Astrocyte (in vitro differentiated cells and primary cell): ENCODE measurements at regions not wholly inside any gene's neighbourhood (a gene's known extent, or its start where the extent isn't known, plus 50 kb on each side); places are given as distances from the start of the nearest gene placed in this dataset.

Experiments used
- DNase-seq: peaks from one replicate; pipeline ENCODE4 v3.0.0-alpha.2; 2010; ENCODE audit warnings: low read depth
- FAIRE-seq: peaks from 2 replicates; lab custom pipeline; 2011; peaks lifted over from hg19 to GRCh38; lab: Jason Lieb, UNC
- H2AFZ ChIP-seq: 2 replicates; pipeline ENCODE4 v1.6.0; 2012; ENCODE audit warnings: low read depth, low read length, inconsistent platforms
- H3K27ac ChIP-seq: 2 replicates; pipeline ENCODE4 v1.5.1; 2011; ENCODE audit warnings: low read depth, low read length, inconsistent platforms
- H3K27me3 ChIP-seq: 2 replicates; pipeline ENCODE4 v1.6.0; 2011; ENCODE audit warnings: low read length, inconsistent platforms; ENCODE audit not compliant: insufficient read depth
- H3K36me3 ChIP-seq: 2 replicates; pipeline ENCODE4 v1.5.1; 2011; ENCODE audit warnings: low read length, inconsistent platforms; ENCODE audit not compliant: insufficient read depth
- H3K4me1 ChIP-seq: 2 replicates; pipeline ENCODE4 v1.5.1; 2011; ENCODE audit warnings: low read length, inconsistent platforms; ENCODE audit not compliant: insufficient read depth
- H3K4me2 ChIP-seq: 2 replicates; pipeline ENCODE4 v1.6.0; 2012; ENCODE audit warnings: low read length, inconsistent platforms
- H3K4me3 ChIP-seq: 2 replicates; pipeline ENCODE4 v1.5.1; 2011; ENCODE audit warnings: low read depth, mild to moderate bottlenecking, low read length, inconsistent platforms; ENCODE audit not compliant: insufficient read depth
- H3K79me2 ChIP-seq: 2 replicates; pipeline ENCODE4 v1.6.0; 2012; ENCODE audit warnings: mild to moderate bottlenecking, low read length, inconsistent platforms; ENCODE audit not compliant: insufficient read depth
- H3K9ac ChIP-seq: 2 replicates; pipeline ENCODE4 v1.6.0; 2012; ENCODE audit warnings: mild to moderate bottlenecking, low read length, inconsistent platforms
- H3K9me3 ChIP-seq: 2 replicates; pipeline ENCODE4 v1.5.1; 2012; ENCODE audit warnings: low read depth, mild to moderate bottlenecking, low read length, inconsistent platforms; ENCODE audit not compliant: insufficient read depth
- H4K20me1 ChIP-seq: 2 replicates; pipeline ENCODE4 v1.6.0; 2012; ENCODE audit warnings: low read length, inconsistent platforms; ENCODE audit not compliant: insufficient read depth
- H3K27ac Mint-ChIP-seq: one replicate; pipeline ENCODE4 v1.8.0; 2021; ENCODE audit warnings: mild to moderate bottlenecking, mixed read lengths; ENCODE audit not compliant: unreplicated experiment
- H3K27me3 Mint-ChIP-seq: one replicate; pipeline ENCODE4 v1.8.0; 2021; ENCODE audit warnings: low read depth, mixed read lengths; ENCODE audit not compliant: unreplicated experiment
- H3K36me3 Mint-ChIP-seq: one replicate; pipeline ENCODE4 v1.8.0; 2021; ENCODE audit warnings: low read depth, mixed read lengths; ENCODE audit not compliant: unreplicated experiment
- H3K4me1 Mint-ChIP-seq: one replicate; pipeline ENCODE4 v1.8.0; 2021; ENCODE audit warnings: low read depth, mixed read lengths; ENCODE audit not compliant: unreplicated experiment
- H3K4me3 Mint-ChIP-seq: one replicate; pipeline ENCODE4 v1.8.0; 2021; ENCODE audit warnings: mild to moderate bottlenecking, moderate library complexity, mixed read lengths; ENCODE audit not compliant: unreplicated experiment
- H3K9me3 Mint-ChIP-seq: one replicate; pipeline ENCODE4 v1.8.0; 2021; ENCODE audit warnings: mild to moderate bottlenecking, mixed read lengths; ENCODE audit not compliant: unreplicated experiment
- EZH2 ChIP-seq: IDR thresholded peaks from 2 replicates; pipeline ENCODE4 v1.6.1; 2012; ENCODE audit warnings: mild to moderate bottlenecking, low read length, inconsistent platforms; ENCODE audit not compliant: insufficient read depth
- TF ChIP-seq, protein P1 (sequence below): IDR thresholded peaks from 2 replicates; pipeline ENCODE4 v1.5.1; 2011; ENCODE audit warnings: low read depth, mild to moderate bottlenecking, inconsistent platforms, low read length, moderate library complexity; ENCODE audit not compliant: insufficient read depth

DNA sequence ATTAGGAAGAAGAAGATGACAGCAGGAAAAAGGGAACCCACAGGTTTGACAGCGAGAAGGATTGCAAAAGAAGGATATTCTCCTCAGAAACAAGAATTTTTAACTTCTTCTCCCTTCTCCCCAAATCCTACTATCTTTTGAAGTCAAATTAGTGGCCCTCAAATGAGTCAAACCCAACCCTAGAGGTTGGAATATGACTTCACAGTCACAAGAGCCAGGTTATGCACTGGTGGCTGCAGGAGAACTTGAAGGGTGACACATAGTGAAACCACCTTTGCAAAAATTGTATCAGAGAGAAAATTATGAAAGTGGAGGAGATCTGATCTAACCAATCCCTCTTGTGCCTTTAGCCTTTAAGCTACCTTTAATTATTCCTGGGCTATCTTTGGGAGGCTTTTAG is 386.2 kb upstream of the CCDC196 start:
- H3K4me3 Mint-ChIP-seq: no peak overlapping the region
- FAIRE-seq: no peak
- Histone ChIP-seq H3K79me2 (no peaks in the 10 kb centered on the region), H3K4me3 (no peak overlapping the region), H3K27me3 (no peaks in the 10 kb centered on the region), H3K36me3 (no peaks in the 10 kb centered on the region), H3K9me3 (no peaks in the 10 kb centered on the region), H3K27ac (no peak overlapping the region), H2AFZ (no peak overlapping the region), H4K20me1 (no peaks in the 10 kb centered on the region), H3K4me2 (no peak overlapping the region), H3K9ac (no peak overlapping the region), H3K4me1 (no peaks in the 10 kb centered on the region)
- no peaks in the 10 kb centered on the region for H3K27me3 Mint-ChIP-seq
- H3K9me3 Mint-ChIP-seq: peaks cover 2% of the 10 kb centered on the region
- H3K4me1 Mint-ChIP-seq: no peaks in the 10 kb centered on the region
- no peaks in the 10 kb centered on the region for H3K36me3 Mint-ChIP-seq
- no peak for TF ChIP-seq EZH2
- TF ChIP-seq, protein P1, sequence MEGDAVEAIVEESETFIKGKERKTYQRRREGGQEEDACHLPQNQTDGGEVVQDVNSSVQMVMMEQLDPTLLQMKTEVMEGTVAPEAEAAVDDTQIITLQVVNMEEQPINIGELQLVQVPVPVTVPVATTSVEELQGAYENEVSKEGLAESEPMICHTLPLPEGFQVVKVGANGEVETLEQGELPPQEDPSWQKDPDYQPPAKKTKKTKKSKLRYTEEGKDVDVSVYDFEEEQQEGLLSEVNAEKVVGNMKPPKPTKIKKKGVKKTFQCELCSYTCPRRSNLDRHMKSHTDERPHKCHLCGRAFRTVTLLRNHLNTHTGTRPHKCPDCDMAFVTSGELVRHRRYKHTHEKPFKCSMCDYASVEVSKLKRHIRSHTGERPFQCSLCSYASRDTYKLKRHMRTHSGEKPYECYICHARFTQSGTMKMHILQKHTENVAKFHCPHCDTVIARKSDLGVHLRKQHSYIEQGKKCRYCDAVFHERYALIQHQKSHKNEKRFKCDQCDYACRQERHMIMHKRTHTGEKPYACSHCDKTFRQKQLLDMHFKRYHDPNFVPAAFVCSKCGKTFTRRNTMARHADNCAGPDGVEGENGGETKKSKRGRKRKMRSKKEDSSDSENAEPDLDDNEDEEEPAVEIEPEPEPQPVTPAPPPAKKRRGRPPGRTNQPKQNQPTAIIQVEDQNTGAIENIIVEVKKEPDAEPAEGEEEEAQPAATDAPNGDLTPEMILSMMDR: no peak
- DNase-seq: no peak
- no peak overlapping the region for H3K27ac Mint-ChIP-seq

DNA sequence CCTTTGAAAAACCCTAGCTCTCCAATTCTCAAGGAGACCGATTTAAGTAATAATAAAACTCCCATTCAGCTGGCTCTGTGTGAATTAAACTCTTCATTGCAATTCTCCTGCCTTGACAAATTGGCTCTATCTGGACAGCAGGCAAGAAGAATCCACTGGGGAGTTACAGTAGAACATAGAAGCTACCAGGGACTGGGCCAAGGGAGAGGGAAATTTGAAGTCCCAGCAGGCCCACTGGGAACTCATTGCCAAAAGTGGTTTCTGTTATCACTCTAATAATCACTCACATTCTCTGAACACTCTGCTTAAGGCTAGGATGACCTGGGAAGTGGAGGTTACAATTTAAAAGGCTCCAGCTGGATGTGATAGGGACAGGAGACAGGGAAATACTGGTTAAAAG is 384.5 kb upstream of the CCDC196 start:
- TF ChIP-seq, protein P1: no peak
- FAIRE-seq: no peak
- DNase-seq: no peak
- Histone ChIP-seq H3K9me3 (no peaks in the 10 kb centered on the region), H3K79me2 (no peaks in the 10 kb centered on the region), H3K27ac (no peak overlapping the region), H3K27me3 (no peaks in the 10 kb centered on the region), H3K36me3 (no peaks in the 10 kb centered on the region), H3K4me1 (peaks cover 5% of the 10 kb centered on the region), H3K4me2 (no peak overlapping the region), H3K9ac (no peak overlapping the region), H3K4me3 (no peak overlapping the region), H2AFZ (no peak overlapping the region), H4K20me1 (no peaks in the 10 kb centered on the region)
- Mint-ChIP-seq H3K4me3 (no peak overlapping the region), H3K4me1 (peaks cover 12% of the 10 kb centered on the region), H3K36me3 (no peaks in the 10 kb centered on the region), H3K27me3 (no peaks in the 10 kb centered on the region), H3K9me3 (peaks cover 2% of the 10 kb centered on the region), H3K27ac (no peak overlapping the region)

DNA sequence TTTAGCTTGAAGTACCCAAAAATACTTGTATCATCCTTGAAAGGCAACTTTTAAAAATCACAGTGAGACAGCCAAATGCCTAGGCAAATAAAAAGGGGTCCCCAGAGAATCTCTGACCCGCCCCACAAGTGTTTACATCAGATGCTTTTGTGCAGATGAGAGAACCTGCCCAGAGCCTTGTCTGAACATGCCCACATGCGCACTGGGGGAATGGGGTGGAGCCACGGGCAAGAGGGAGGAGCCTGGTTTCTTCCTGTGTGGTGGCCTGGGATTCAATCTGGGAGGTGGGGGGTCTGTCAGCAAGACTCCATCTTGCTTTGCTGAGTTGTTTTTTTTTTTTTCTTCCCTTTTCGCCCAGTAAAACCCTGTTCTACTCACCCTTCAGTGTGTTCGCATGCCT is 381.7 kb upstream of the CCDC196 start:
- Histone ChIP-seq H3K27me3 (no peaks in the 10 kb centered on the region), H3K36me3 (no peaks in the 10 kb centered on the region)

More for the DNA sequence above, 381.7 kb upstream of the CCDC196 start:
- Histone ChIP-seq H4K20me1 (no peaks in the 10 kb centered on the region), H3K4me3 (no peak overlapping the region), H3K79me2 (no peaks in the 10 kb centered on the region), H3K4me2 (no peak overlapping the region), H2AFZ (no peak overlapping the region), H3K9ac (no peak overlapping the region), H3K9me3 (no peaks in the 10 kb centered on the region), H3K4me1 (peaks cover 5% of the 10 kb centered on the region), H3K27ac (no peak overlapping the region)
- no peak for FAIRE-seq
- DNase-seq: no peak
- Mint-ChIP-seq H3K4me3 (no peak overlapping the region), H3K9me3 (peaks cover 2% of the 10 kb centered on the region), H3K36me3 (peaks cover 2% of the 10 kb centered on the region), H3K27ac (no peak overlapping the region), H3K4me1 (peaks cover 12% of the 10 kb centered on the region), H3K27me3 (no peaks in the 10 kb centered on the region)
- no peak for TF ChIP-seq EZH2
- TF ChIP-seq, protein P1: no peak
